Loucy (cell line): ENCODE measurements at regions not wholly inside any gene's neighbourhood (a gene's known extent, or its start where the extent isn't known, plus 50 kb on each side); places are given as distances from the start of the nearest gene placed in this dataset.

Experiments
- EZH2phosphoT487 ChIP-seq: fragments of 200-600 bp; IDR thresholded peaks from 2 replicates; pipeline ENCODE4 v1.6.1; 2018; ENCODE audit warnings: antibody characterized with exemption, mild to moderate bottlenecking, moderate library complexity, borderline replicate concordance
- TF ChIP-seq, protein P1 (sequence below): fragments of 200-600 bp; sonication (generic); conservative IDR thresholded peaks from 2 replicates; pipeline ENCODE4 v1.5.1; 2014; ENCODE audit warnings: mild to moderate bottlenecking, antibody characterized with exemption, low read length

DNA sequence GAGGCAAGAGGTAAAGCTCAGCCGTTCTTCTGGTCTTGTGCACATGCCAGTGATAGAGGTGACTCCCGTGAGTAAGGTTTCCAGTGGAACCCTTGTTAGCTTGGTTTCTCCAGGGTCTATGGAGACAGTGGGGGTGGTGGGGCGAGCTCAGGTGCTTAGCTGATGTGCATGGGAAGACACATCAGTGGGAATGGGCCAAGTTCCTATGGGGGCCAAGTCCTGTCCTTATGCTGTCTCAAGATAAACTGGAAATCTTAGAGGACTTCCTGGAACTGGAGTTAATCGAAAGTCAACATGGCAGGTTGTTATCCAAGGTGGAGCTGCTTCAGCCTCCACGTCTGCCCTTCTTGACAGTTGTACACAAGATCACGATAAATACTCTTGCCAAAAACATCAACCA is 130.1 kb upstream of the TMEM18 start:
- TF ChIP-seq, protein P1, sequence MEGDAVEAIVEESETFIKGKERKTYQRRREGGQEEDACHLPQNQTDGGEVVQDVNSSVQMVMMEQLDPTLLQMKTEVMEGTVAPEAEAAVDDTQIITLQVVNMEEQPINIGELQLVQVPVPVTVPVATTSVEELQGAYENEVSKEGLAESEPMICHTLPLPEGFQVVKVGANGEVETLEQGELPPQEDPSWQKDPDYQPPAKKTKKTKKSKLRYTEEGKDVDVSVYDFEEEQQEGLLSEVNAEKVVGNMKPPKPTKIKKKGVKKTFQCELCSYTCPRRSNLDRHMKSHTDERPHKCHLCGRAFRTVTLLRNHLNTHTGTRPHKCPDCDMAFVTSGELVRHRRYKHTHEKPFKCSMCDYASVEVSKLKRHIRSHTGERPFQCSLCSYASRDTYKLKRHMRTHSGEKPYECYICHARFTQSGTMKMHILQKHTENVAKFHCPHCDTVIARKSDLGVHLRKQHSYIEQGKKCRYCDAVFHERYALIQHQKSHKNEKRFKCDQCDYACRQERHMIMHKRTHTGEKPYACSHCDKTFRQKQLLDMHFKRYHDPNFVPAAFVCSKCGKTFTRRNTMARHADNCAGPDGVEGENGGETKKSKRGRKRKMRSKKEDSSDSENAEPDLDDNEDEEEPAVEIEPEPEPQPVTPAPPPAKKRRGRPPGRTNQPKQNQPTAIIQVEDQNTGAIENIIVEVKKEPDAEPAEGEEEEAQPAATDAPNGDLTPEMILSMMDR: no peak
- TF ChIP-seq EZH2phosphoT487: no peak
